HG03439 (cell line): ENCODE measurements at regions not wholly inside any gene's neighbourhood (a gene's known extent, or its start where the extent isn't known, plus 50 kb on each side); places are given as distances from the start of the nearest gene placed in this dataset.
"Not testable (repeated sequence)": the region's sequence is repeated elsewhere in the genome, so short reads cannot be mapped to it uniquely, and the experiment has no call there.

Experiments used
- ATAC-seq: cut with Tn5 transposase; IDR thresholded peaks from one replicate; pipeline ENCODE4 v1.9.1; 2021; ENCODE audit warnings: mild to moderate bottlenecking, moderate library complexity; ENCODE audit not compliant: unreplicated experiment

- ATAC-seq: no peak
These were observed 158.6 kb upstream of the PITRM1 start for GRCh38 chr10:3331187-3331586.

- ATAC-seq: no peak
These were observed 158.1 kb upstream of the PITRM1 start for GRCh38 chr10:3330663-3331062.

GRCh38 chr10:3325954-3326750, 153.6 kb upstream of the PITRM1 start:
- no peak for ATAC-seq

GRCh38 chr10:3324612-3325038, 152.0 kb upstream of the PITRM1 start:
- no peak for ATAC-seq

- no peak for ATAC-seq
These were observed 151.4 kb upstream of the PITRM1 start for GRCh38 chr10:3323865-3324498.

- no peak for ATAC-seq
These were observed 148.5 kb upstream of the PITRM1 start for GRCh38 chr10:3321123-3321522.

- no peak for ATAC-seq
These were observed 147.2 kb upstream of the PITRM1 start for GRCh38 chr10:3319811-3320226.

GRCh38 chr10:3318480-3318807, 145.9 kb upstream of the PITRM1 start:
- ATAC-seq: not testable (repeated sequence)

- not testable (repeated sequence) for ATAC-seq
These were observed 145.2 kb upstream of the PITRM1 start for GRCh38 chr10:3317553-3318479.

- not testable (repeated sequence) for ATAC-seq
These were observed 142.0 kb upstream of the PITRM1 start for GRCh38 chr10:3314445-3315085.

GRCh38 chr10:3313784-3314444, 141.3 kb upstream of the PITRM1 start:
- ATAC-seq: not testable (repeated sequence)

- no peak for ATAC-seq
These were observed 139.9 kb upstream of the PITRM1 start for GRCh38 chr10:3312403-3312940.

- ATAC-seq: no peak
These were observed 137.6 kb upstream of the PITRM1 start for GRCh38 chr10:3310016-3310784.

GRCh38 chr10:3306050-3306449, 133.5 kb upstream of the PITRM1 start:
- ATAC-seq: no peak

GRCh38 chr10:3295582-3296151, 123.1 kb upstream of the PITRM1 start:
- no peak for ATAC-seq

GRCh38 chr10:3294919-3295581, 122.5 kb upstream of the PITRM1 start:
- ATAC-seq: no peak

GRCh38 chr10:3293581-3294431, 121.2 kb upstream of the PITRM1 start:
- no peak for ATAC-seq

- no peak for ATAC-seq
These were observed 120.1 kb upstream of the PITRM1 start for GRCh38 chr10:3292636-3293035.
